GM23338 (cell line): ENCODE measurements at regions not wholly inside any gene's neighbourhood (a gene's known extent, or its start where the extent isn't known, plus 50 kb on each side); places are given as distances from the start of the nearest gene placed in this dataset.

Experiments
- CREB1 ChIP-seq: fragments of 250-450 bp; sonication (Bioruptor Pico); IDR thresholded peaks from 2 replicates; pipeline ENCODE4 v1.5.0; 2020; ENCODE audit warnings: low read depth, mild to moderate bottlenecking, moderate library complexity
- CTCF ChIP-seq, 2 experiments: fragments of 200-600 bp in 1 of 2; sonication (generic) in 1 of 2; conservative IDR thresholded peaks; 2 replicates each; pipeline versions ENCODE4 v1.5.1 to v1.6.1; 2016 to 2017; ENCODE audit warnings: antibody characterized with exemption in 2 of 2, low read depth in 2 of 2, mild to moderate bottlenecking in 2 of 2, moderate library complexity in 1 of 2
- ETS1 ChIP-seq: IDR thresholded peaks from 2 replicates; pipeline ENCODE4 v1.6.1; 2016; ENCODE audit warnings: antibody characterized with exemption
- EZH2 ChIP-seq: fragments of 200-600 bp; sonication (generic); IDR thresholded peaks from one replicate; pipeline ENCODE4 v1.8.0; 2017; ENCODE audit warnings: antibody characterized with exemption, mild to moderate bottlenecking, low read depth; ENCODE audit not compliant: unreplicated experiment
- EZH2phosphoT487 ChIP-seq: fragments of 200-600 bp; sonication (generic); IDR thresholded peaks from one replicate; pipeline ENCODE4 v1.8.1; 2018; ENCODE audit warnings: antibody characterized with exemption; ENCODE audit not compliant: unreplicated experiment
- JUNB ChIP-seq: IDR thresholded peaks from one replicate; pipeline ENCODE4 v1.6.1; 2016; ENCODE audit warnings: antibody characterized with exemption; ENCODE audit not compliant: unreplicated experiment
- POLR2AphosphoS5 ChIP-seq: IDR thresholded peaks from 2 replicates; pipeline ENCODE4 v1.6.1; 2016; ENCODE audit warnings: antibody characterized with exemption, low read depth
- ZNF114 ChIP-seq: fragments of 250-450 bp; sonication (Bioruptor Pico); IDR thresholded peaks from 2 replicates; pipeline ENCODE4 v1.5.0; 2020; ENCODE audit warnings: mild to moderate bottlenecking, moderate library complexity
- ZNF331 ChIP-seq: fragments of 250-450 bp; sonication (Bioruptor Pico); IDR thresholded peaks from 2 replicates; pipeline ENCODE4 v1.5.0; 2020; ENCODE audit warnings: low read depth, mild to moderate bottlenecking, moderate library complexity
- TF ChIP-seq, protein P1 (sequence below): IDR thresholded peaks from one replicate; pipeline ENCODE4 v1.6.1; 2018; ENCODE audit warnings: antibody characterized with exemption; ENCODE audit not compliant: unreplicated experiment

GRCh38 chr1:221075911-221076310, 196.7 kb downstream of the HLX start:
- TF ChIP-seq CTCF (conservative IDR thresholded peaks at IDR 0.05; ENCODE audit: low read depth in 2 of 2) (no peak), POLR2AphosphoS5 (no peak), CREB1 (CRISPR knock-in tag) (no peak), ETS1 (no peak), EZH2phosphoT487 (no peak), JUNB (no peak), EZH2 (no peak), ZNF331 (CRISPR knock-in tag) (no peak), ZNF114 (no peak)
- TF ChIP-seq, protein P1, sequence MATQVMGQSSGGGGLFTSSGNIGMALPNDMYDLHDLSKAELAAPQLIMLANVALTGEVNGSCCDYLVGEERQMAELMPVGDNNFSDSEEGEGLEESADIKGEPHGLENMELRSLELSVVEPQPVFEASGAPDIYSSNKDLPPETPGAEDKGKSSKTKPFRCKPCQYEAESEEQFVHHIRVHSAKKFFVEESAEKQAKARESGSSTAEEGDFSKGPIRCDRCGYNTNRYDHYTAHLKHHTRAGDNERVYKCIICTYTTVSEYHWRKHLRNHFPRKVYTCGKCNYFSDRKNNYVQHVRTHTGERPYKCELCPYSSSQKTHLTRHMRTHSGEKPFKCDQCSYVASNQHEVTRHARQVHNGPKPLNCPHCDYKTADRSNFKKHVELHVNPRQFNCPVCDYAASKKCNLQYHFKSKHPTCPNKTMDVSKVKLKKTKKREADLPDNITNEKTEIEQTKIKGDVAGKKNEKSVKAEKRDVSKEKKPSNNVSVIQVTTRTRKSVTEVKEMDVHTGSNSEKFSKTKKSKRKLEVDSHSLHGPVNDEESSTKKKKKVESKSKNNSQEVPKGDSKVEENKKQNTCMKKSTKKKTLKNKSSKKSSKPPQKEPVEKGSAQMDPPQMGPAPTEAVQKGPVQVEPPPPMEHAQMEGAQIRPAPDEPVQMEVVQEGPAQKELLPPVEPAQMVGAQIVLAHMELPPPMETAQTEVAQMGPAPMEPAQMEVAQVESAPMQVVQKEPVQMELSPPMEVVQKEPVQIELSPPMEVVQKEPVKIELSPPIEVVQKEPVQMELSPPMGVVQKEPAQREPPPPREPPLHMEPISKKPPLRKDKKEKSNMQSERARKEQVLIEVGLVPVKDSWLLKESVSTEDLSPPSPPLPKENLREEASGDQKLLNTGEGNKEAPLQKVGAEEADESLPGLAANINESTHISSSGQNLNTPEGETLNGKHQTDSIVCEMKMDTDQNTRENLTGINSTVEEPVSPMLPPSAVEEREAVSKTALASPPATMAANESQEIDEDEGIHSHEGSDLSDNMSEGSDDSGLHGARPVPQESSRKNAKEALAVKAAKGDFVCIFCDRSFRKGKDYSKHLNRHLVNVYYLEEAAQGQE = no peak
